Thoracic aorta (tissue), 2 donors: ENCODE measurements at regions not wholly inside any gene's neighbourhood (a gene's known extent, or its start where the extent isn't known, plus 50 kb on each side); places are given as distances from the start of the nearest gene placed in this dataset.

Experiments used
- ATAC-seq: fragments of 150-250 bp; one replicate; pipeline ENCODE4 v1.8.0; 2017; ENCODE audit warnings: low read depth; ENCODE audit not compliant: insufficient number of reproducible peaks, low FRiP score
- DNase-seq: peaks from one replicate; pipeline ENCODE4 v3.0.0-alpha.2; 2020; ENCODE audit warnings: low spot score
- H3K27ac ChIP-seq, 2 donors: fragments of 200-600 bp; sonication (generic); 1 replicate in 1 of 2; 2 replicates in 1 of 2; pipeline ENCODE4 v1.5.1; 2016; ENCODE audit warnings: mild to moderate bottlenecking in 2 of 2, moderate library complexity in 2 of 2
- H3K27me3 ChIP-seq: fragments of 200-600 bp; sonication (generic); replicated peaks from 2 replicates; pipeline ENCODE4 v1.6.0; 2016; ENCODE audit warnings: mild to moderate bottlenecking; ENCODE audit not compliant: insufficient read depth
- H3K36me3 ChIP-seq: fragments of 200-600 bp; sonication (generic); one replicate; pipeline ENCODE4 v1.5.1; 2016
- H3K4me1 ChIP-seq, 2 donors: fragments of 200-600 bp; sonication (generic); 1 replicate in 1 of 2; 2 replicates in 1 of 2; pipeline versions ENCODE4 v1.5.1 to v1.6.0; 2016; ENCODE audit warnings: low read depth in 2 of 2, mild to moderate bottlenecking in 1 of 2; ENCODE audit not compliant: control insufficient read depth in 1 of 2
- H3K4me3 ChIP-seq: fragments of 200-600 bp; sonication (generic); 2 replicates; pipeline ENCODE4 v1.5.1; 2016; ENCODE audit warnings: mild to moderate bottlenecking
- H3K9me3 ChIP-seq: fragments of 200-600 bp; sonication (generic); 2 replicates; pipeline ENCODE4 v1.5.1; 2016
- TF ChIP-seq, protein P1 (sequence below): fragments of 200-600 bp; sonication (generic); IDR thresholded peaks from one replicate; pipeline ENCODE4 v1.5.1; 2019; ENCODE audit warnings: antibody characterized with exemption

DNA sequence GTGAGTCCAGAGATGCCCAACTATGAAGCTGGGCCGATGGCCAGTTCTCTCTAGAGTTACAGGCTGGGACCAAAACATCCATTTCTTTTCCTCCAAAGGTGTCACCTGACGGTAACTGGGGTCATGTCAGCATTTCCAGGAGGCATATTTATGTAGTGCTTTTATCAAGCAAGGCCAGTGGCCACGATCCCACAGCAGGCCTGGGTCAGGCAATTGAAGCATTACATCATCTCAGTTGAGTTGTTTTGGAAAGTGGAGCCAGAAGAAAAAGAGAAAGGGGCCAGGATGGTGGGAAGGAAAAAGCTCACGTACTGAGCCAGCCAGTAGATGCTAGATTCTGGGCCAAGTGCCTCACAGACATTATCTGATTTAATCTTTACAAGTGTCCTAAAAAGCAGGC, 73.9 kb upstream of the BRINP1 start:
- Histone ChIP-seq H3K9me3 (no peaks in the 10 kb centered on the region), H3K36me3 (no peaks in the 10 kb centered on the region), H3K27me3 (no peaks in the 10 kb centered on the region), H3K4me1 (no peaks in the 10 kb centered on the region), H3K27ac (no peak overlapping the region), H3K4me3 (no peak overlapping the region)
- TF ChIP-seq, protein P1, sequence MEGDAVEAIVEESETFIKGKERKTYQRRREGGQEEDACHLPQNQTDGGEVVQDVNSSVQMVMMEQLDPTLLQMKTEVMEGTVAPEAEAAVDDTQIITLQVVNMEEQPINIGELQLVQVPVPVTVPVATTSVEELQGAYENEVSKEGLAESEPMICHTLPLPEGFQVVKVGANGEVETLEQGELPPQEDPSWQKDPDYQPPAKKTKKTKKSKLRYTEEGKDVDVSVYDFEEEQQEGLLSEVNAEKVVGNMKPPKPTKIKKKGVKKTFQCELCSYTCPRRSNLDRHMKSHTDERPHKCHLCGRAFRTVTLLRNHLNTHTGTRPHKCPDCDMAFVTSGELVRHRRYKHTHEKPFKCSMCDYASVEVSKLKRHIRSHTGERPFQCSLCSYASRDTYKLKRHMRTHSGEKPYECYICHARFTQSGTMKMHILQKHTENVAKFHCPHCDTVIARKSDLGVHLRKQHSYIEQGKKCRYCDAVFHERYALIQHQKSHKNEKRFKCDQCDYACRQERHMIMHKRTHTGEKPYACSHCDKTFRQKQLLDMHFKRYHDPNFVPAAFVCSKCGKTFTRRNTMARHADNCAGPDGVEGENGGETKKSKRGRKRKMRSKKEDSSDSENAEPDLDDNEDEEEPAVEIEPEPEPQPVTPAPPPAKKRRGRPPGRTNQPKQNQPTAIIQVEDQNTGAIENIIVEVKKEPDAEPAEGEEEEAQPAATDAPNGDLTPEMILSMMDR = no peak
- no peak for DNase-seq
- no peak for ATAC-seq

DNA sequence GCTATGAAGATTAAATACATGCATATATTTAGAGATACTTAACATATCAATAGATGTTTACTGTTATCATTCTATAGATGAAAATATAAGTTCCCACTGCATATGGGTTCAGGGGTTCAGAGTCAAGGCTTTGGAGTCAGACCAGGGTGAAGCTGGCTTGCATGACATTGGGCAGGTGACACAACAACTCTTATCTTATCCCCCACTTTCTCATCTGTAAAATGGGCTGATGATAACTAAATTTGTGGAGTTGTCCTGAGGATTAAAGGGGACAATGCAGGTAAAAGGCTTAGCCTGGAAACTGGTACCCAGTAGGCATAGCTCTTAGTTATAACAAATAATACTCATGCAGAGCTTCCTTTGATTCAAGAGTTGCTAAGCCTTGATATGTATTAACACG, 72.6 kb upstream of the BRINP1 start:
- H3K9me3 ChIP-seq = no peaks in the 10 kb centered on the region
- DNase-seq = no peak
- H3K27me3 ChIP-seq = no peaks in the 10 kb centered on the region
- H3K4me3 ChIP-seq = no peak overlapping the region
- no peak overlapping the region for H3K27ac ChIP-seq
- TF ChIP-seq, protein P1 = no peak
- no peaks in the 10 kb centered on the region for H3K36me3 ChIP-seq
- ATAC-seq = no peak
- no peaks in the 10 kb centered on the region for H3K4me1 ChIP-seq

DNA sequence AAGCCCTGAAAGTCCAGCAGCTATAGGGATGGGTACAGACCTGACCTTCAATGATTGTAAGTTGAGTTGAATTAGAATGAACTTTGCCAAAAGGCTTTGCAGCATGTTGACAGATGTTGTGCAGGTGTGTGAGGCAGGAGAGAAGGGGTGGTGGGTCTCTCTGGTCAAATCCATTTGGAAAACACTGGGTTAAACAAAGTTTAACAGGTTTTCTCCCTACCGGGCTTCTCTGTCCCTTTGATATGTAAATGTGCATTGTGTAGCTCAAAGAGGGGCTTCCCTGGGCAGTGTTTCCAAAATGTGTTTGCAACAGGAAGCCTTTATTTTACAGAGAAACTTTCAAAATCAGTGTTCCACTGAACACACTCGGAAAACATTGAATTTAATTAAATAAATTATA, 72.1 kb upstream of the BRINP1 start:
- Histone ChIP-seq H3K9me3 (no peaks in the 10 kb centered on the region), H3K4me1 (no peaks in the 10 kb centered on the region), H3K27me3 (no peaks in the 10 kb centered on the region), H3K4me3 (no peak overlapping the region), H3K36me3 (no peaks in the 10 kb centered on the region), H3K27ac (no peak overlapping the region)
- no peak for DNase-seq
- TF ChIP-seq, protein P1 = no peak
- no peak for ATAC-seq

DNA sequence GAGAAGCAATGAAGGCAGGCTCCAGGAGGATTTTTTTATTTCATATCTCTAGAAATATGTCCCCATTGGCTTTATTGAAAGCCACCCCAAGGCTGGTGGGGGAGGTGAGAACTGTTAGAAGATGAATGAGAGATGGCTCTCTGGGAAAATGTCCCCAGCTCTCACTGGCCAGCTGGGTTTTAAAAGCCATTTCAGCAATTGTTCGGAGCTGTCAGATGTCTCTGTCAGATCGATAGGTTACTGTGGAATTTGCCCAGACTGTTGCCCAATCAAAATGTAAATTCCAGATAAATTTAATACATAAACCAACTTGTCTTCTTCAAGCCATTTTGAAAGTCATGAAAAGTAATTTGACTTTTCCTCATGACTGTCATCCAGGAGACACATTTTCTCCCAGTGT, 67.0 kb upstream of the BRINP1 start:
- no peaks in the 10 kb centered on the region for H3K4me1 ChIP-seq
- H3K27ac ChIP-seq = no peak overlapping the region
- H3K27me3 ChIP-seq = no peaks in the 10 kb centered on the region
- H3K9me3 ChIP-seq = no peaks in the 10 kb centered on the region
- no peaks in the 10 kb centered on the region for H3K36me3 ChIP-seq
- ATAC-seq (no peak), DNase-seq (no peak)
- H3K4me3 ChIP-seq = no peak overlapping the region
- TF ChIP-seq, protein P1 = no peak

DNA sequence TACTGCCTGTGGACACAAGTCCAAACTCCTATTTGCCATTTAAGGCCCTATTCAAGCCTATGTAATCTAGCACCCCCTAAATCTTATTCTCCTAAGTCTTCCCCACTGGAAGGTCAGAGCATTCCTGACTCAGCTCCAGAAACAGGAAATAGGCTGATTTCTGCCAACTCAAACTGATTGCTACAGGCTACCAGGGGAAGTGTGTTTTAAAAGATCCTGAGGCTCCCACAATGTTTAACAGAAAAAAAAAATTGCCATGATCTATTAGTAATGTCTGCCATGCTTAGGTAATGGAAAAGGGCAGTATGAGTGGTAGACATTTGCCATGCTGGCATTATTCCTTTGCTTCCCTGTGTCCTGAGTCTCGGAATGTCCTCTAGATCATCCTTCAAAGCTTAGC, 65.8 kb upstream of the BRINP1 start:
- Histone ChIP-seq H3K9me3 (no peaks in the 10 kb centered on the region), H3K4me1 (no peaks in the 10 kb centered on the region), H3K27ac (no peak overlapping the region), H3K4me3 (no peak overlapping the region), H3K27me3 (no peaks in the 10 kb centered on the region), H3K36me3 (no peaks in the 10 kb centered on the region)
- TF ChIP-seq, protein P1 = no peak
- ATAC-seq (no peak), DNase-seq (no peak)
